ENCODE measurements at regions not wholly inside any gene's neighbourhood (a gene's known extent, or its start where the extent isn't known, plus 50 kb on each side); places are given as distances from the start of the nearest gene placed in this dataset.

- TF ChIP-seq CTCF (IDR thresholded peaks at IDR 0.05) (no peak), POLR2A (IDR thresholded peaks at IDR 0.05) (no peak)
Observed at GRCh38 chr4:22031423-22031822, 82.9 kb upstream of the KCNIP4 start.
